GM18526 (cell line): ENCODE measurements at regions not wholly inside any gene's neighbourhood (a gene's known extent, or its start where the extent isn't known, plus 50 kb on each side); places are given as distances from the start of the nearest gene placed in this dataset.

ENCODE experiments used
- POLR2A ChIP-seq: IDR thresholded peaks from 3 replicates; pipeline ENCODE4 v1.6.1; 2011; ENCODE audit not compliant: insufficient read length; ENCODE audit errors: extremely low read depth

- no peak for TF ChIP-seq POLR2A
Measured at GRCh38 chr1:38772953-38773352, 86.6 kb downstream of the RRAGC start.

- TF ChIP-seq POLR2A: no peak
Measured at GRCh38 chr1:38772026-38772425, 87.5 kb downstream of the RRAGC start.

GRCh38 chr1:38766125-38766524 lies 93.4 kb downstream of the RRAGC start:
- no peak for TF ChIP-seq POLR2A

- no peak for TF ChIP-seq POLR2A
Measured at GRCh38 chr1:38763121-38763520, 96.5 kb downstream of the RRAGC start.

GRCh38 chr1:38760562-38760961 lies 99.0 kb downstream of the RRAGC start:
- no peak for TF ChIP-seq POLR2A

- TF ChIP-seq POLR2A: no peak
Measured at GRCh38 chr1:38758820-38759219, 100.8 kb downstream of the RRAGC start.

GRCh38 chr1:38746941-38747600 lies 112.5 kb downstream of the RRAGC start:
- TF ChIP-seq POLR2A: no peak

- TF ChIP-seq POLR2A: no peak
Measured at GRCh38 chr1:38746402-38746935, 113.1 kb downstream of the RRAGC start.

- TF ChIP-seq POLR2A: no peak
Measured at GRCh38 chr1:38745476-38746401, 113.8 kb downstream of the RRAGC start.

- no peak for TF ChIP-seq POLR2A
Measured at GRCh38 chr1:38744452-38745350, 114.9 kb downstream of the RRAGC start.

- TF ChIP-seq POLR2A: no peak
Measured at GRCh38 chr1:38743184-38743583, 116.4 kb downstream of the RRAGC start.

- TF ChIP-seq POLR2A: no peak
Measured at GRCh38 chr1:38741341-38741740, 118.2 kb downstream of the RRAGC start.

GRCh38 chr1:38740487-38740886 lies 119.1 kb downstream of the RRAGC start:
- no peak for TF ChIP-seq POLR2A

GRCh38 chr1:38738207-38738606 lies 121.4 kb downstream of the RRAGC start:
- no peak for TF ChIP-seq POLR2A

GRCh38 chr1:38736399-38736798 lies 123.2 kb downstream of the RRAGC start:
- TF ChIP-seq POLR2A: no peak
